Keratinocyte (primary cell): ENCODE measurements at regions not wholly inside any gene's neighbourhood (a gene's known extent, or its start where the extent isn't known, plus 50 kb on each side); places are given as distances from the start of the nearest gene placed in this dataset.
"Not testable (repeated sequence)": the region's sequence is repeated elsewhere in the genome, so short reads cannot be mapped to it uniquely, and the experiment has no call there.

Source experiments
- DNase-seq: peaks from one replicate; pipeline ENCODE4 v3.0.0-alpha.2; 2011; ENCODE audit warnings: low read depth, missing footprints, low spot score
- FAIRE-seq: peaks from 2 replicates; lab custom pipeline; 2011; peaks lifted over from hg19 to GRCh38; lab: Jason Lieb, UNC
- H2AFZ ChIP-seq: 2 replicates; pipeline ENCODE4 v1.6.0; 2012; ENCODE audit warnings: low read length, control low read depth, inconsistent platforms; ENCODE audit not compliant: control insufficient read depth
- H3K27ac ChIP-seq: 2 replicates; pipeline ENCODE4 v1.5.1; 2011; ENCODE audit warnings: low read length; ENCODE audit not compliant: control insufficient read depth, insufficient read depth
- H3K27me3 ChIP-seq: 3 replicates; pipeline ENCODE4 v1.6.0; 2011; ENCODE audit warnings: low read length; ENCODE audit not compliant: control insufficient read depth, insufficient read depth; ENCODE audit errors: extremely low read depth
- H3K36me3 ChIP-seq, 2 experiments: 2 replicates in 1 of 2; 3 replicates in 1 of 2; pipeline ENCODE4 v1.5.1; 2011; ENCODE audit warnings: low read length in 2 of 2, mild to moderate bottlenecking in 1 of 2; ENCODE audit not compliant: control insufficient read depth in 2 of 2, insufficient read depth in 2 of 2; ENCODE audit errors: extremely low read depth in 1 of 2
- H3K4me1 ChIP-seq: 3 replicates; pipeline ENCODE4 v1.5.1; 2011; ENCODE audit warnings: low read length; ENCODE audit not compliant: control insufficient read depth, insufficient read depth; ENCODE audit errors: extremely low read depth
- H3K4me2 ChIP-seq: 3 replicates; pipeline ENCODE4 v1.6.0; 2011; ENCODE audit warnings: low read depth, low read length; ENCODE audit not compliant: control insufficient read depth, insufficient read depth; ENCODE audit errors: extremely low read depth
- H3K4me3 ChIP-seq, 3 experiments: fragments of 200-600 bp in 1 of 3; sonication (generic) in 1 of 3; 2 replicates in 2 of 3; 3 replicates in 1 of 3; pipeline ENCODE4 v1.5.1; 2011 to 2016; ENCODE audit warnings: low read length in 3 of 3, mild to moderate bottlenecking in 3 of 3, control low read depth in 2 of 3, inconsistent platforms in 1 of 3, low read depth in 1 of 3, mixed read lengths in 1 of 3, mixed run types in 1 of 3, moderate library complexity in 1 of 3; ENCODE audit not compliant: control insufficient read depth in 2 of 3, insufficient read depth in 2 of 3; ENCODE audit errors: extremely low read depth in 1 of 3
- H3K79me2 ChIP-seq: 2 replicates; pipeline ENCODE4 v1.6.0; 2012; ENCODE audit warnings: low read length; ENCODE audit not compliant: control insufficient read depth, insufficient read depth
- H3K9ac ChIP-seq: 3 replicates; pipeline ENCODE4 v1.6.0; 2011; ENCODE audit warnings: low read length; ENCODE audit not compliant: control insufficient read depth, insufficient read depth; ENCODE audit errors: extremely low read depth
- H3K9me1 ChIP-seq: 3 replicates; pipeline ENCODE4 v1.6.0; 2011; ENCODE audit warnings: low read length; ENCODE audit not compliant: control insufficient read depth, insufficient read depth; ENCODE audit errors: extremely low read depth
- H3K9me3 ChIP-seq: 2 replicates; pipeline ENCODE4 v1.5.1; 2012; ENCODE audit warnings: low read depth, low read length; ENCODE audit not compliant: control insufficient read depth
- H4K20me1 ChIP-seq: 3 replicates; pipeline ENCODE4 v1.6.0; 2011; ENCODE audit warnings: low read length; ENCODE audit not compliant: control insufficient read depth, insufficient read depth; ENCODE audit errors: extremely low read depth
- dilution Hi-C: fragments of 300-500 bp; cut with MboI; formaldehyde crosslinking; loops from one replicate; pipeline ENCODE4 v1.7.0; 2020; ENCODE audit warnings: low sequenced_read_pairs; ENCODE audit not compliant: extremely low pct_ligation_motif_present

DNA sequence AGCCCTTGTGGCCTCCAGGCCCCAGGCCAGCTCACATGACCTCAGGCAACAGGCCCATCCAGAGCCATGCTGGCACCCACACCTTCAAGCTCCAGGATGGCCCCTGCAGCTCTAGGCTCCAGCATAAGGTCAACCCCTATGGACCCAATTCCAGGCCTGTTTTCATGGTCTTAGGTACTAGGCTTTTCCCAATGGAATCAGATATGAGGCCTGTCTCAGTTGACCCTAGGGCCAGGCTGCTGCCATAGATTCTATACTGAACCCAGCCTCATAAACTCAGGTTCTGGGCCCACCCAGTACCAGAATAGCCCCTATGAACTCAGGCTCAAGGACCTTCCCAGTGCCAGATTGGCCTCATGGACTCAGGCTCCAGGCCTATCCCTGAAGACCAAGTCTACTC, 278.6 kb downstream of the CNTNAP3 start:
- H3K4me1 ChIP-seq, H3K9me1 ChIP-seq, FAIRE-seq, H3K4me3 ChIP-seq, H3K9me3 ChIP-seq, H3K27me3 ChIP-seq, H4K20me1 ChIP-seq, H3K9ac ChIP-seq, DNase-seq, H2AFZ ChIP-seq, H3K27ac ChIP-seq, H3K36me3 ChIP-seq, H3K4me2 ChIP-seq, H3K79me2 ChIP-seq, dilution Hi-C loops: not testable (repeated sequence)

DNA sequence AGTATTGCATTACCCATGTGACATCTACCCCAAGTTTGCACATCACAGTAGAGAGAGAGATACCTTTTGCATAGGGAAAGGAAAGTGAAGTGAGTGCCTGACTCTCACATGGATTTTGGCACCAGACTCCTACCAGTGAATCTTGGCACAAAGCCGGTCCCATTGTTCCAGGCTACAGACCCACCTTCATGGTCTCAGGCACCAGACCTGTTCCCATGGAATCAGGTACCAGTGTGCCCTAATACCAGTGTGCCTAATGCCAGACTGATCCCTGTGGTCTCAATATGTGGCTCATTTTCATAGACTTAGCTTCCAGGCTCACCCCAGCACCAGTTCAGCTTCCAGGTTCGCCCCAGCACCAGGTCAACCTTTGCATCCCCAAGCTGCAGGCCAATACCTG, 279.1 kb downstream of the CNTNAP3 start:
- H3K9me1 ChIP-seq, H3K79me2 ChIP-seq, H3K4me1 ChIP-seq, DNase-seq, H3K4me3 ChIP-seq, dilution Hi-C loops, H3K9ac ChIP-seq, H3K9me3 ChIP-seq, H3K27me3 ChIP-seq, H3K27ac ChIP-seq, H2AFZ ChIP-seq, H3K36me3 ChIP-seq, FAIRE-seq, H4K20me1 ChIP-seq, H3K4me2 ChIP-seq: not testable (repeated sequence)

DNA sequence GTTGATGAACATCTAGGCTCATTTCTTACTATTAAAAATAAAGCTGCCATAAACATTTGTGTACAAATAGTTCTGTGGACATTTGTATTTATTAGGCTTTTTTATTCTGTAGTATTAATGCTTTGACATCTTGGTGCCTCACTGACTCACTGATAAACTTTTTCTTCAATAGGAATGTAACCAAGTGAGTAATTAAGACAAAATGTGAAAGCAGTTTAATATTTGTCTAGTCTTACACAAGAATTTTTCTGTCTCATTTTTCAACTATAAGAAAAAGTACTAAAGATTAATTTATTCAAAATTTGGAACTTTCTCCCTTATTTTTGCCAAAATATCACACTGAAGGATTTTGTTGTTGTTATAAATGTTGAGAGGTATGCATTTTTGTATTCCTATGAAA, 282.2 kb downstream of the CNTNAP3 start:
- H3K9me1 ChIP-seq, H3K36me3 ChIP-seq, FAIRE-seq, H3K27me3 ChIP-seq, H3K4me2 ChIP-seq, H3K4me1 ChIP-seq, H3K9ac ChIP-seq, H4K20me1 ChIP-seq, H3K9me3 ChIP-seq, H3K79me2 ChIP-seq, H2AFZ ChIP-seq, dilution Hi-C loops, H3K27ac ChIP-seq, H3K4me3 ChIP-seq, DNase-seq: not testable (repeated sequence)

DNA sequence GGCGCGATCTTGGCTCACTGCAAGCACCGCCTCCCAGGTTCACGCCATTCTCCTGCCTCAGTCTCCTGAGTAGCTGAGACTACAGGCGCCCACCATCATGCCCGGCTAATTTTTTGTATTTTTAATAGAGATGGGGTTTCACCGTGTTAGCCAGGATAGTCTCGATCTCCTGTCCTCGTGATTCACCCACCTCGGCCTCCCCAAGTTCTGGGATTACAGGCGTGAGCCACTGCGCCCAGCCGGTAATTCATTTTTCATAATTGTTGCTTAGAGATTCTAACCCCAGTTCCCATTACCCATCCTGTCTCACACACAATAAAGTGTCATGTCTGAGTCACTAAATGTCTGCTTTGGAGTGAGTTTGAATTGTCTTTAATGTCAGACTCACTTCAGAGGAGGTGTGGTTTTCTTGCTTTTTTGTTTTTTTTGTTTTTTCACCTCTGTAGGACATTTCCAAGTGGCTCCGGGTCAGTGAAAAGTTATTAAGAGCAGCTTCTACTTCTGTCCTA, 281.2 kb upstream of the FAM240B start:
- H3K4me3 ChIP-seq, H3K79me2 ChIP-seq, H3K4me1 ChIP-seq, FAIRE-seq, H3K27ac ChIP-seq, dilution Hi-C loops, H3K4me2 ChIP-seq, H3K9me1 ChIP-seq, H3K9ac ChIP-seq, H3K27me3 ChIP-seq, H4K20me1 ChIP-seq, H3K9me3 ChIP-seq, H3K36me3 ChIP-seq, H2AFZ ChIP-seq, DNase-seq: not testable (repeated sequence)

DNA sequence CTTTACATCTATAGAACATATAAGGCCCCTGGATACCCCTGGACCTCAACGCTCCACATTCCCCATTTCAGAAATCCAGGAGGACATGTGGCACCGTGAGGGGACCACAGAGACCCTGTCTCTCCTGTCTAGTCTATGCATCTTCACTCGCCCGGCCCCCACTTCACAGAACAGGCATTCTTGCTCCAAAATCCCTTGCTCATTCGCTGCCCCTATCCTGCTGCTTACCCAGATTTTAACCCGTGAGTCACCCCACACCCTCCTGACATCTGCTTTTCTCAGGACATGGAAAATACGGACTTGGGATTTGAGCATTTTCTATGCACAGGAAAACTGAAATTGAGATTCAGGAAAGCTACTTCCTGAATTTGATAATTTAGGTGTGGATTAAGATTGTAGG, 279.3 kb upstream of the FAM240B start:
- H3K4me1 ChIP-seq, H3K27me3 ChIP-seq, H3K9me3 ChIP-seq, H3K27ac ChIP-seq, H2AFZ ChIP-seq, H3K4me2 ChIP-seq, dilution Hi-C loops, H3K79me2 ChIP-seq, H3K36me3 ChIP-seq, H3K9ac ChIP-seq, H3K4me3 ChIP-seq, FAIRE-seq, H3K9me1 ChIP-seq, DNase-seq, H4K20me1 ChIP-seq: not testable (repeated sequence)
